ENCODE measurements at regions not wholly inside any gene's neighbourhood (a gene's known extent, or its start where the extent isn't known, plus 50 kb on each side); places are given as distances from the start of the nearest gene placed in this dataset.

GRCh38 chr20:4571759-4572531 lies 114.3 kb upstream of the PRNP start:
- WGBS (ENCODE audit: insufficient coverage, insufficient replicate concordance, low lambda C conversion rate, missing lambda C conversion rate), result 21% methylated on average over 8 of the region's 8 CpGs
- H3K4me1 ChIP-seq (ENCODE audit: control insufficient read depth, insufficient read depth, low read length), result no peaks in the 10 kb centered on the region
- POLR2A ChIA-PET, result no interaction called here
- RAD21 ChIA-PET (ENCODE audit: unreplicated experiment), result interaction anchor here (0.6 kb wide), 1 partner anchor 812 kb away, joined by 3 read pairs; no protein-coding TSS in a partner anchor
- no peaks in the 10 kb centered on the region for H4K20me1 ChIP-seq (ENCODE audit: control insufficient read depth, insufficient read depth)
- BruUV-seq (replicated peaks), result no TSS peak
- SMC1A ChIA-PET (ENCODE audit: uncharacterized antibody, unreplicated experiment), result no interaction called here
- no peak overlapping the region for H3K4me3 ChIP-seq
- H3K27me3 ChIP-seq (replicated peaks in 1 of 2; ENCODE audit: control insufficient read depth in 2 of 2, insufficient read depth in 2 of 2, low read length in 1 of 2), result peaks cover 0 to 4% of the 10 kb centered on the region in 2 experiments; a peak in 2 of 4 replicates
- H3K79me2 ChIP-seq (ENCODE audit: control insufficient read depth, insufficient read depth, low read length), result no peaks in the 10 kb centered on the region
- in situ Hi-C loops (cut with MboI), result no loop called here
- FAIRE-seq (no peak), ATAC-seq (no peak), DNase-seq (ENCODE audit: low read depth, low spot score) (no peak)
- H3K36me3 ChIP-seq (ENCODE audit: control insufficient read depth in 2 of 2, insufficient read depth in 2 of 2, low read length in 1 of 2), result no peaks in the 10 kb centered on the region
- no peak overlapping the region for H2AFZ ChIP-seq (ENCODE audit: control insufficient read depth, low read depth, low read length)
- intact Hi-C loops (cut with micrococcal nuclease; ENCODE audit: unreplicated experiment), result no loop called here
- no peak overlapping the region for H3K9ac ChIP-seq (ENCODE audit: control insufficient read depth, insufficient read depth, low read length)
- no peak overlapping the region for H3K4me2 ChIP-seq (ENCODE audit: control insufficient read depth, insufficient read depth)
- H3K27ac ChIP-seq (ENCODE audit: control insufficient read depth, insufficient read depth), result no peak overlapping the region
- CTCF ChIA-PET, result no interaction called here
- H3K9me3 ChIP-seq (replicated peaks; ENCODE audit: control insufficient read depth, insufficient read depth, low read length), result no peaks in the 10 kb centered on the region
- no peak for TF ChIP-seq SRF (IDR thresholded peaks at IDR 0.05; ENCODE audit: low read depth in 2 of 2, low read length in 2 of 2)
- no peak for TF ChIP-seq RELB (IDR thresholded peaks at IDR 0.05; ENCODE audit: low read depth)
- TF ChIP-seq ZBTB4 (CRISPR knock-in tag; IDR thresholded peaks at IDR 0.05), result no peak
- no peak for TF ChIP-seq EP300 (IDR thresholded peaks at IDR 0.05; ENCODE audit: borderline replicate concordance in 1 of 2, control insufficient read depth in 1 of 2, low read depth in 2 of 2, low read length in 2 of 2)
- no peak for TF ChIP-seq ZNF592 (IDR thresholded peaks at IDR 0.05)
- TF ChIP-seq CEBPZ (IDR thresholded peaks at IDR 0.05; ENCODE audit: low read depth, low read length), result no peak
- TF ChIP-seq GABPA (IDR thresholded peaks at IDR 0.05; ENCODE audit: low read depth), result no peak
- TF ChIP-seq TBL1XR1 (IDR thresholded peaks at IDR 0.05; ENCODE audit: low read depth, low read length), result no peak
- no peak for TF ChIP-seq LARP7 (IDR thresholded peaks at IDR 0.05)
- no peak for TF ChIP-seq SMC3 (IDR thresholded peaks at IDR 0.05; ENCODE audit: borderline replicate concordance, low read length)

Measured in GM12878 (cell line).